Lower leg skin (tissue), 3 donors: ENCODE measurements at regions not wholly inside any gene's neighbourhood (a gene's known extent, or its start where the extent isn't known, plus 50 kb on each side); places are given as distances from the start of the nearest gene placed in this dataset.

ENCODE experiments used
- CTCF ChIP-seq, 3 donors: fragments of 450-650 bp; IDR thresholded peaks; one replicate each; pipeline ENCODE4 v1.5.1; 2016; ENCODE audit warnings: antibody characterized with exemption in 3 of 3, mild to moderate bottlenecking in 3 of 3, moderate library complexity in 2 of 3
- POLR2A ChIP-seq, 2 donors: fragments of 450-650 bp; IDR thresholded peaks; one replicate each; pipeline ENCODE4 v1.6.1; 2016 to 2017; ENCODE audit warnings: antibody characterized with exemption in 2 of 2, mild to moderate bottlenecking in 1 of 2, moderate library complexity in 1 of 2

GRCh38 chr4:136908122-136908521, 624.2 kb downstream of the PCDH18 start:
- TF ChIP-seq CTCF (IDR thresholded peaks at IDR 0.05), result no peak
- no peak for TF ChIP-seq POLR2A (IDR thresholded peaks at IDR 0.05)
